Duodenal mucosa (tissue), 2 donors: ENCODE measurements at regions not wholly inside any gene's neighbourhood (a gene's known extent, or its start where the extent isn't known, plus 50 kb on each side); places are given as distances from the start of the nearest gene placed in this dataset.

Source experiments
- H3K27ac ChIP-seq: one replicate; pipeline ENCODE4 v1.7.0; 2013; ENCODE audit warnings: low read depth, low read length
- H3K27me3 ChIP-seq, 2 donors: one replicate each; pipeline ENCODE4 v1.7.0; 2013; ENCODE audit warnings: low read length in 2 of 2, control low read depth in 1 of 2; ENCODE audit not compliant: insufficient read depth in 2 of 2, control insufficient read depth in 1 of 2
- H3K36me3 ChIP-seq, 2 donors: one replicate each; pipeline ENCODE4 v1.7.0; 2013; ENCODE audit warnings: low read length in 2 of 2, control low read depth in 1 of 2; ENCODE audit not compliant: insufficient read depth in 2 of 2, control insufficient read depth in 1 of 2
- H3K4me1 ChIP-seq, 2 donors: one replicate each; pipeline ENCODE4 v1.7.0; 2013; ENCODE audit warnings: low read length in 2 of 2, control low read depth in 1 of 2; ENCODE audit not compliant: insufficient read depth in 2 of 2, control insufficient read depth in 1 of 2
- H3K4me3 ChIP-seq, 2 donors: one replicate each; pipeline ENCODE4 v1.7.0; 2013; ENCODE audit warnings: low read length in 2 of 2, low read depth in 1 of 2
- H3K9ac ChIP-seq, 2 donors: one replicate each; pipeline ENCODE4 v1.7.0; 2013; ENCODE audit warnings: low read length in 2 of 2, low read depth in 1 of 2
- H3K9me3 ChIP-seq, 2 donors: one replicate each; pipeline ENCODE4 v1.7.0; 2013; ENCODE audit warnings: low read length in 2 of 2, control low read depth in 1 of 2; ENCODE audit not compliant: control insufficient read depth in 1 of 2

- no peaks in the 10 kb centered on the region for H3K27me3 ChIP-seq
- H3K27ac ChIP-seq = no peak overlapping the region
- H3K4me3 ChIP-seq = no peak overlapping the region
- peaks cover 0 to 4% of the 10 kb centered on the region in 2 donors for H3K9me3 ChIP-seq
- no peaks in the 10 kb centered on the region for H3K36me3 ChIP-seq
- no peak overlapping the region for H3K9ac ChIP-seq
- H3K4me1 ChIP-seq = no peaks in the 10 kb centered on the region
Observed at GRCh38 chr15:31178705-31179104, 77.2 kb upstream of the TRPM1 start.

- Histone ChIP-seq H3K27ac (no peak overlapping the region), H3K9me3 (peaks cover 0 to 4% of the 10 kb centered on the region in 2 donors), H3K36me3 (no peaks in the 10 kb centered on the region), H3K4me3 (no peak overlapping the region), H3K9ac (no peak overlapping the region), H3K4me1 (no peaks in the 10 kb centered on the region), H3K27me3 (no peaks in the 10 kb centered on the region)
Observed at GRCh38 chr15:31179693-31180092, 78.2 kb upstream of the TRPM1 start.

DNA sequence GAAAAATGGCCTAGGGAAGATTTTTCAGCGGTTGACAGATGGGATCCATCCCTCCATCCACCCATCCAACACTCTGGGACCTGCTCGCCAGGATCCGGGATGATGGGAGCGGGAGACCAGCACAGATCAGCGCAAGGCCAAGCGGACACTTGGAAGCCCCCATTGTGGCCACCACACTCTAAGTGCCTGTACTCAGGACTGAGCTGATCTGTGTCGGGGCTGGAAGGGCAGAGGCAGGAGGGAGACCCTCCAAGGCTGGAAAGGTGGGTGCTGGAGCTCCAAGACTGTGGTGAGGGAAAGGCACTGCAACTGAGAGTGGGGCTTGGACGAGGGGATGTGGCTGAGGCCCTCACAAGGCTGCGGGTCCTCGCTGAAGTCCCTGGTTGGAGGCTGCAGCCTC, 91.8 kb upstream of the TRPM1 start:
- Histone ChIP-seq H3K9me3 (peaks cover 0 to 5% of the 10 kb centered on the region in 2 donors), H3K4me1 (no peaks in the 10 kb centered on the region), H3K9ac (no peak overlapping the region), H3K4me3 (no peak overlapping the region), H3K27ac (no peak overlapping the region), H3K27me3 (no peaks in the 10 kb centered on the region), H3K36me3 (no peaks in the 10 kb centered on the region)

GRCh38 chr15:31195871-31196270, 94.3 kb upstream of the TRPM1 start:
- H3K4me1 ChIP-seq = peaks cover 0 to 2% of the 10 kb centered on the region in 2 donors

DNA sequence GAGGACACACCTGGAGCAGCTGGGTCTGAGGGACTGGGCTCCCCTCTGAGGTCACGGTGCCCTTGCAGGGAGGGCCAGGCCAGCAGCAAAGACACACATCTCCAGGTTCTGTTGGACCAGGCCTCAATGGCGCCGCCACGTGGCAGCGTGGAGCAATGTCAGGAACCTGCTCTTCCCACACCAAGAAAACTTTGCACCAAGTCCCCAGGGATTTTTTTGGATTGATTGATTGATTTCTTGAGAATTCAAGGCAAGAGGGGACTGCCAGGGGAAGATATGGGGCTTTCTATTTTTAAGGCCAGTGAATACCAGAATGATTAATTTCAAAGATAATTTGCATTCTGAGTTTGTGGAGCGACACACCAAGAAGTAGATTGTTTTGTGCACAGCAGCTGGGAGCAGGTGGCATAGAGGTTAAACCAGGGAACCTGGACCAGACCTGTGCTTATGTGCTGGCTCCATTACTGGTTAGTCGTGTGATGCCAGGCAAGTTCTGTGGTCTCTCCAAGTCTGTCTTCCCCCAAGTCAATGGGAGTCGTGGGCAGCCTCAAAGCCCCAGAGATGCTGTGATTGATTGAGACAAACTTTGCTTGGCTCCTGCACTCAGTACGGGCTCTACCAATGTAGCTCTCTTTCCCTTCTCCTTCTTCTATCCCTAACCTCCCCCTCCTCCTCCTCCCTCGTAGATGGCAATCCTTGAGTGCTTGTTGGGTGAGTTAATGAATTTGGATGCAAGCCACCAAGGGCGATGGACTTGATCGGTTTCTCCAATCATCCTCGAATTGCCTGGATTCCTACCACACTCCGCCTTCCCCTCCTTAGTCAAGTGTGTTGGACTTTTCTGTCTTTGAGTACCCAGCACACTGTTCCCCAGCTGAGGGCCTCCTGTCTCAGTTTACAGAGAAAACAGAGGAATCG, 96.2 kb upstream of the TRPM1 start:
- no peaks in the 10 kb centered on the region for H3K36me3 ChIP-seq
- H3K27ac ChIP-seq = no peak overlapping the region
- no peak overlapping the region for H3K4me3 ChIP-seq
- no peaks in the 10 kb centered on the region for H3K9me3 ChIP-seq
- no peaks in the 10 kb centered on the region for H3K27me3 ChIP-seq
- no peak overlapping the region for H3K9ac ChIP-seq
- H3K4me1 ChIP-seq = peaks cover 0 to 3% of the 10 kb centered on the region in 2 donors

More at GRCh38 chr15:31195871-31196270, 94.3 kb upstream of the TRPM1 start:
- no peaks in the 10 kb centered on the region for H3K36me3 ChIP-seq
- no peaks in the 10 kb centered on the region for H3K27me3 ChIP-seq
- no peaks in the 10 kb centered on the region for H3K9me3 ChIP-seq
- H3K9ac ChIP-seq = no peak overlapping the region
- H3K4me3 ChIP-seq = no peak overlapping the region
- no peak overlapping the region for H3K27ac ChIP-seq

DNA sequence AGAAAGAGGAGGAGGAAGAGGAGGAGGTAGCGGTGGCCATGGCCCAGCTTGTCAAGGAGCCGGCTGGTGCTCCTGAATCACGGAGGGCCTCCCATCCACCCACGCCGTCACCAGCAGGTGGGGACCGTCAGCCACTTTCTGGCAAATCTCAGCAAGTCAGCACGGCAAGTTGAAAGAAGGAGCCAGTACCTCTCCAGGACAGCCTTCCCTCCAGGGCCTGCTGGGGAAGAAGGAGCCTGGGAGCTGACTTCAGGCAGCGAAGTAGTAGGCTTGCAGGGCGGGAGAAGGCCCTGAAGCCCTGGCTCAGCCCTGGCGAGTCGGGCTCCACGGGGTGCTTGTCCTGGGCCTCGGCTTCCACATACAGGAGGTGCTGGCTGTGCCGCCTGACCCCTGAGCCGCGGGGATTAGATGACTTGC, 99.2 kb upstream of the TRPM1 start:
- H3K36me3 ChIP-seq = no peaks in the 10 kb centered on the region
- H3K9me3 ChIP-seq = no peaks in the 10 kb centered on the region
- H3K4me3 ChIP-seq = no peak overlapping the region
- H3K27me3 ChIP-seq = no peaks in the 10 kb centered on the region
- no peak overlapping the region for H3K9ac ChIP-seq
- peaks cover 0 to 3% of the 10 kb centered on the region in 2 donors for H3K4me1 ChIP-seq
- no peak overlapping the region for H3K27ac ChIP-seq

DNA sequence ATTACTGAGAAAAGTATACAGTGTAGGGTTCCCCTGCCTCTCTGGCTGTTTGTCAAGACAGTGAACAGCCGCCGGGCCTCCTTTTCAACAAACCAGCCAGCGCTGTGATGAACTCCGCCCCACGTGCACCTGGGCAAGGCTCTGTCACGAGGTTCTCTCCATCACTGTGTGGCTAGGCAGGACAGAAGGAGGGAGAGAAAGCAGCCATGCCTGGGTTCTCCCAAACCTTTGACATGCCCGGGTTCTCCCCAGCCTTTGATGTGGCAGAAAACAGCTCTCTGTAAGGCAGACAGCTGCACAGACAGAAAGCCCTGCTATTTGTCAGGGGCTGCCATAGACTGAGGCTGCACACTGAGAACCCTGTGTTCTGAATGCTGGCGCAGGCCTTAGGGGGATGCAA, 101.4 kb upstream of the TRPM1 start:
- Histone ChIP-seq H3K9ac (no peak overlapping the region), H3K27me3 (no peaks in the 10 kb centered on the region), H3K27ac (no peak overlapping the region), H3K4me3 (no peak overlapping the region), H3K36me3 (no peaks in the 10 kb centered on the region), H3K9me3 (no peaks in the 10 kb centered on the region), H3K4me1 (peaks cover 0 to 3% of the 10 kb centered on the region in 2 donors)

- peaks cover 5 to 8% of the 10 kb centered on the region in 2 donors for H3K4me1 ChIP-seq
- no peak overlapping the region for H3K9ac ChIP-seq
- H3K27me3 ChIP-seq = no peaks in the 10 kb centered on the region
- no peak overlapping the region for H3K4me3 ChIP-seq
- H3K27ac ChIP-seq = no peak overlapping the region
- no peaks in the 10 kb centered on the region for H3K36me3 ChIP-seq
- H3K9me3 ChIP-seq = no peaks in the 10 kb centered on the region
Observed at GRCh38 chr15:31203999-31204398, 102.5 kb upstream of the TRPM1 start.

- Histone ChIP-seq H3K27ac (no peak overlapping the region), H3K4me1 (peaks cover 5 to 9% of the 10 kb centered on the region in 2 donors), H3K4me3 (no peak overlapping the region)
Observed at GRCh38 chr15:31206386-31207181, 105.1 kb upstream of the TRPM1 start.

GRCh38 chr15:31207246-31207645, 105.7 kb upstream of the TRPM1 start:
- no peaks in the 10 kb centered on the region for H3K27me3 ChIP-seq
- no peak overlapping the region for H3K4me3 ChIP-seq
- no peak overlapping the region for H3K27ac ChIP-seq
- peaks cover 5 to 6% of the 10 kb centered on the region in 2 donors for H3K9me3 ChIP-seq
- peaks cover 5 to 9% of the 10 kb centered on the region in 2 donors for H3K4me1 ChIP-seq
- H3K9ac ChIP-seq = no peak overlapping the region
- H3K36me3 ChIP-seq = no peaks in the 10 kb centered on the region

More at GRCh38 chr15:31206386-31207181, 105.1 kb upstream of the TRPM1 start:
- no peaks in the 10 kb centered on the region for H3K36me3 ChIP-seq
- no peaks in the 10 kb centered on the region for H3K27me3 ChIP-seq
- no peak overlapping the region for H3K9ac ChIP-seq
- H3K9me3 ChIP-seq = peaks cover 5 to 6% of the 10 kb centered on the region in 2 donors
